Skin epidermis (tissue), 12 donors: ENCODE measurements at regions not wholly inside any gene's neighbourhood (a gene's known extent, or its start where the extent isn't known, plus 50 kb on each side); places are given as distances from the start of the nearest gene placed in this dataset.
"Not testable (repeated sequence)": the region's sequence is repeated elsewhere in the genome, so short reads cannot be mapped to it uniquely, and the experiment has no call there.

Experiments
- H3K27ac ChIP-seq, 21 experiments: fragments of 200-600 bp; sonication (generic) in 11 of 21; one replicate each; pipeline ENCODE4 v1.5.0; 2020; ENCODE audit warnings: mild to moderate bottlenecking in 3 of 21, inconsistent platforms in 2 of 21, moderate library complexity in 2 of 21
- H3K4me3 ChIP-seq, 7 experiments: fragments of 200-600 bp; sonication (generic) in 2 of 7; one replicate each; pipeline ENCODE4 v1.5.0; 2020; ENCODE audit warnings: inconsistent platforms in 2 of 7, mild to moderate bottlenecking in 2 of 7, moderate library complexity in 1 of 7

DNA sequence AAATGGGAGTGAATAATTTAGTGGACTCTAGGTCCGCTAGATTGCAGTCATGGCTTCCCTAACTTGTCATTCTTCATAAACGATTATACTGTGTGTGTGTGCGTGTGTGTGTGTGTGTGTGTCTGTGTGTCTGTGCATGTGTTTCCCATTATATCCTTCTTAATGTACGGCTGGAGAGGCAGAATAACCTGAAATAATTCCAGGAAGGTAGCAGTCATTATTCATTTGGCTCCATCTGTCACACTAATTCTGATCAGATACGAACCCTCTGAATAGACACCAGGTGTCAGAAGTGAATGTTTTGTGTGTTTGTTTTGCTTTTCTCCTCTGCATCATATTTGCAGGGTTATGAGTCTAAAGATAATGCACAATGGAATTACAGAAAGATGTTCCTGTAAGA is 372.9 kb downstream of the DOK5 start:
- H3K4me3 ChIP-seq, result no peak overlapping the region
- H3K27ac ChIP-seq, result no peak overlapping the region

GRCh38 chr20:54846948-54847347 is 371.6 kb downstream of the DOK5 start:
- Histone ChIP-seq H3K27ac (no peak overlapping the region), H3K4me3 (no peak overlapping the region)

GRCh38 chr20:54844346-54844745 is 369.0 kb downstream of the DOK5 start:
- H3K4me3 ChIP-seq, result no peak overlapping the region
- H3K27ac ChIP-seq, result no peak overlapping the region

GRCh38 chr20:54843865-54844264 is 368.5 kb downstream of the DOK5 start:
- no peak overlapping the region for H3K4me3 ChIP-seq

GRCh38 chr20:54843431-54843830 is 368.0 kb downstream of the DOK5 start:
- H3K4me3 ChIP-seq, result no peak overlapping the region

More at GRCh38 chr20:54843865-54844264, 368.5 kb downstream of the DOK5 start:
- H3K27ac ChIP-seq, result no peak overlapping the region

DNA sequence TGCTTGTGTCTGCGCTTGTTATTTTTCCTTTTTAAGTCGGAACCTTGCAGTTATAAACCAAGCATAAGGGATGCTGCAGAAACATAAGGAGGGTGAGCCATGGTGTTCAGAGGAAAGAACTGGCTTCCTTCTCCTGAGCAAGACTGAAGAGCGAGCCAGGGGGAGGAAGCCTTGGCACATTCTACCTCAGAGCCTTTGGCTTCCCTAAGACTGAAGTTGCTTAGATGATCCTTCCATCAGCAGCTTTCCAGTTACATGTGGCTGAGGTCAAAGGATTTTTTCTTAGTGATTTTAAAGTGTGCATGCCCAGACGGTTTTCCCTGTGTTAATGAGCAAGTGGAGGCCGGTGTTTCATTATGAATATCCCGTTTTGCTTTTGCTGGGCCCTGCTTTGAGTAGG is 363.8 kb downstream of the DOK5 start:
- H3K27ac ChIP-seq, result no peak overlapping the region
- no peak overlapping the region for H3K4me3 ChIP-seq

More at GRCh38 chr20:54843431-54843830, 368.0 kb downstream of the DOK5 start:
- no peak overlapping the region for H3K27ac ChIP-seq

GRCh38 chr20:54837226-54837625 is 361.8 kb downstream of the DOK5 start:
- Histone ChIP-seq H3K27ac (no peak overlapping the region), H3K4me3 (no peak overlapping the region)

GRCh38 chr20:54822386-54822785 is 347.0 kb downstream of the DOK5 start:
- H3K4me3 ChIP-seq, result no peak overlapping the region

DNA sequence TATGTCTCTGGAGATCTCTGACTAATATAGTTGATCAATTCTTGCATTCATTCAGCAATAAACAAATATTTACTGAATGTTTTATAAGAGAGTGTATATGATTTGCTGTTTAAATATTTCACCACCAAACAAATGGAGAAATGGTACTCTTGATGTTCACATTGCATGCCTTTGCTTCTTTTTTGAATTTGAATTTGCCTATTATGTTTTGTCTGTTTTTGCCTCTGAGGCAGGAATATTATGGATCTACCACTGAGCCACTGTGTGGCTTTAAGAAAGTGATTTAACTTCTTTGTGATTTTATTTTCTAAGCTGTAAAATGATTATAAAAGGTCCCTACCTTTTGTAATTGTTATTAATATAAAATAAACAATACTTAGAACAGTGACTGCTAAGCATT is 345.0 kb downstream of the DOK5 start:
- Histone ChIP-seq H3K27ac (no peak overlapping the region), H3K4me3 (no peak overlapping the region)

More at GRCh38 chr20:54822386-54822785, 347.0 kb downstream of the DOK5 start:
- H3K27ac ChIP-seq, result no peak overlapping the region

DNA sequence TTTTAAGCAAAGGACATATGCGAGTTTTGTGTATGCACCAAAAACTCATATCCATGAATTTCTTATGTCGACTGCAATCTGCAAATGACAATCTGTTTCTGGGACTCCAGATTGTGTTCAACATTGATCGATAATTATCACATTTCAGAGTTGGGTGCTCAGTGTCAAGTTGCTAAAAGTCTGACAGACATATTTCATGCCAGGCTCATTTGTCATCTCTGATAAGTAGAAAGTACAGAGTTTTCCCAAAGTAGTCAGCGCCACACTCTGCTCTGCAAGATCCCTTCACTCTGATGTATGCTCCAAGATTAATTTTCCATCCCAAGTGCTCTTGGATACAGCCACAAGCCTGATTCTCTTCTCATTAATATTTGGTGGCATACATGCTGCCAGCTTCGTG is 331.1 kb downstream of the DOK5 start:
- Histone ChIP-seq H3K4me3 (no peak overlapping the region), H3K27ac (no peak overlapping the region)

- no peak overlapping the region for H3K4me3 ChIP-seq
- H3K27ac ChIP-seq, result no peak overlapping the region
Measured at GRCh38 chr20:54794874-54795273, 319.5 kb downstream of the DOK5 start.

DNA sequence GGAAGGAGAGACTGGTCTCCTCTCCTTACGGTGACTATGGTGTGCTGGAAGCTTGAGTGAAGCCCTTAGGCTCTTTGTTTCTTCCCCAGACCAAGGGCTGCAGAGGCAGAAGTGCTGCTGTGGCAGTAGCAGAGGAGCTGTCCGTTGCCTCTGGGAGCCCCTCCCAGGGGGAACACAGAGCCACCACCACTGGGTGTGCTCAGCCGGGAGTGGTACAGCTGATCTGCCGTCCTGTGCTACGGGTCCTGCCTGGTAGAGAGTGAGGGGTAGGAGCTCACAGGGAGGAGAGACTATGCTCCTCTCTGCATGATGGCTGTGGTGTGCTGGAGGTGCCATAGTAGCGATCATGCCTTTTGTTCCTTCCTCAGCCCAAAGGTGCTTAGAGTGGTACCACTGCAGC is 318.7 kb downstream of the DOK5 start:
- Histone ChIP-seq H3K4me3 (no peak overlapping the region), H3K27ac (no peak overlapping the region)

DNA sequence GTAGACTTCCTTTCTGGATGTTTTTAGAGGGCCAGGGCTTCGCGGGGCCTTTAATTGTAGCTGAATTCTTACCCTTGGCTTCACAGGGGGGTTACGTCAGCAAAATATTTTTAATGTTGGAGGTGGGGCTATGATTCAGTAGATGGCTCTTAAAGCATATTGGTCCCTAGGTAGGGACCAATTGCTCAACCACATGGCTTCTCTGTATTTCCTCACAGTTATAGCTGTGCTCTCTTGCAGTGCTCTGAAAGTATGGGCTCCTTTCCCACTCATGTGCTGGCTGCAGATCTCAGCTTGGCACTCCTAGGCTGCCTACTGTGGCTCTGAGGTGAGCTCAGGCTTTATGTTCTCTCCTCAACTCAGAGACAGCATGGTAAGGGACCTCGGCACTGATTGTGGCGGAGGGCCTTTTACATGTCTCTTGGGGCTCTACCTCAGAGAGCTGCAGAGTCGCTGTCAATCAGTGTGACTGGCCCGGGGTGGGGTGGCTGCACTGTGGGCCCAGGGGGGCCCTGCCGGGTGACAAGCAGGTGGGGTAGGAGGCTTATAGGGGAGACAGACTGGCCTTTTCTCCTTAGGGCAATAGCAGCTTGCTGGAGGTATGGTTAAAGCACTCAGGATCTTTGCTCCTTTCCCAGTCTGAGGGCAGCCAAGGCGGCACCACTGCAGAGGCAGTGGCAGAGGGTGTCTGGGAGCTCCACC is 318.0 kb downstream of the DOK5 start:
- Histone ChIP-seq H3K4me3 (no peak overlapping the region), H3K27ac (no peak overlapping the region)

DNA sequence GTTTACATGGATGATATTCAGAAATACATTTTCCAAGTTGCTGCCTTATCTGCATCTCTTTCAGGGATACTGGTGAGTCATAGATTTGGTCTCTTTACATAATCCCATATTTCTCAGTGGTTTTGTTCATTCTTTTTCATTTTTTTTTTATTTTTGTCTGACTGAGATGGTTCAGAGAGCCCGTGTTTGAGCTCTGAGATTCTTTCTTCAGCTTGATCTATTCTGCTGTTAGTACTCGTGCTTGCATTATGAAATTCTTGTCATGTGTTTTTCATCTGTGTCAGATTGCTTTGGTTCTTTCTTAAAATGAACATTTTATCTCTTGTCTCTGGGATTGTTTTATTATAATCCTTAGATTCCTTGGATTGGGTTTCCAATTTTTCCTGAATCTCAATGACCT is 317.3 kb downstream of the DOK5 start:
- Histone ChIP-seq H3K4me3 (no peak overlapping the region), H3K27ac (no peak overlapping the region)

DNA sequence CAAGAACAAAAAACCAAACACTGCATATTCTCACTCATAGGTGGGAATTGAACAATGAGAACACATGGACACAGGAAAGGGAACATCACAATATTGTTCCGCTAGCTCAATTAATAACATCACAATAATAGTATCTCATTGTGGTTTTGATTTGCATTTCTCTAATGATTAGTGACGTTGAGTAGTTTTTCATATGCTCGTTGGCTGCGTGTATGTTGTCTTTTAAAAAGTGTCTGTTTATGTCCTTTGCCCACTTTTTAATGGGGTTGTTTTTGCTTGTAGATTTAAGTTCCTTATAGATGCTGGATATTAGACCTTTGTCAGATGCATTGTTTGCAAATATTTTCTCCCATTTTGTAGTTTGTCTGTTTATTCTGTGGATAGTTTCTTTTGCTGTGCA is 312.9 kb downstream of the DOK5 start:
- not testable (repeated sequence) for H3K27ac ChIP-seq

GRCh38 chr20:54782758-54783157 is 307.4 kb downstream of the DOK5 start:
- H3K27ac ChIP-seq, H3K4me3 ChIP-seq: not testable (repeated sequence)

More for the DNA sequence above, 312.9 kb downstream of the DOK5 start:
- not testable (repeated sequence) for H3K4me3 ChIP-seq

- H3K27ac ChIP-seq, result no peak overlapping the region
- H3K4me3 ChIP-seq, result no peak overlapping the region
Measured at GRCh38 chr20:54774426-54774825, 299.0 kb downstream of the DOK5 start.

DNA sequence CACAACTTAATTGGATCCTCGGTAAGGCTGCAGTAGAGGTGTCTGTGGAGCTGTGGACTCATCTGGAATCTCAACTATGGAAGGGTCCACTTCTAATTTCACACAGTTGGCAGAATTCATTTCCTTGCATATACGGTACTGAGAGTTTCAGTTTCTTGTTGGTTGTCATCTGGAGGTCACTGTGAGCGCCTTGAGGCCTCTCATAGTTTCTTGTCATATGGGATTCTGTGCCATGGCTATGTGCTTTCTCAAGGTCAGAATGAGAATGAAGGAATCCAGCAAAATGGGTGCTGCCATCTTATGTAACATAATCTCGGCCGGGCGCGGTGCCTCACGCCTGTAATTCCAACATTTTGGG is 298.2 kb downstream of the DOK5 start:
- H3K27ac ChIP-seq, result no peak overlapping the region
- no peak overlapping the region for H3K4me3 ChIP-seq

DNA sequence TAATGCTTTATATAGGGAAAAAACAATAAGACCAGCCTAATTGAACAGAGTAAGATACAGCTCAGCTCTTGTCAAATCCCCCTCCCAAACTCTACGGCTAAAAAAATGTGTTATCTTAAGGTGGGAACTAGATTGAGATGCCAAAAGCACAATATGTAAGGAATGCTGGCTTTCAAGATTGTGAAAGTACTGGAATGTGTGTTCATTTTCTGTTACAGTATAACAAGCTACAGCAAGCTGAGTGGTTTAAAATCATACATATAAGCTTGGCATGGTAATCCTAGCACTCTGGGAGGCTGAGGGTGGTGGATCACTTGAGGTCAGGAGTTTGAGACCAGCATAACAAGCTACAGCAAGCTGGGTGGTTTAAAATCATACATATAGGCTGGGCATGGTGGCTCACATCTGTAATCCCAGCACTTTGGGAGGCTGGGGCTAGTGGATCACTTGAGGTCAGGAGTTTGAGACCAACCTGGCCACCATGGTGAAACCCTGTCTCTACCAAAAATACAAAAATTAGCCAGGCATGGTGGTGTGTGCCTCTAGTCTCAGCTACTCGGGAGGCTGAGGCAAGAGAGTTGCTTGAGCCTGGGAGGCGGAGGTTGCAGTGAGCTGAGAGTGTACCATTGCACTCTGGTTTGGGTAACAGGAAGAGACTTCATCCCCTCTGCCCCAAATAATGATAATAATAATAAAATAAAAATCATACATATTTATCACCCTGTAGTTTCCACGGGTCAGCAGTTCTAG is 297.7 kb downstream of the DOK5 start:
- no peak overlapping the region for H3K4me3 ChIP-seq
- H3K27ac ChIP-seq, result no peak overlapping the region

DNA sequence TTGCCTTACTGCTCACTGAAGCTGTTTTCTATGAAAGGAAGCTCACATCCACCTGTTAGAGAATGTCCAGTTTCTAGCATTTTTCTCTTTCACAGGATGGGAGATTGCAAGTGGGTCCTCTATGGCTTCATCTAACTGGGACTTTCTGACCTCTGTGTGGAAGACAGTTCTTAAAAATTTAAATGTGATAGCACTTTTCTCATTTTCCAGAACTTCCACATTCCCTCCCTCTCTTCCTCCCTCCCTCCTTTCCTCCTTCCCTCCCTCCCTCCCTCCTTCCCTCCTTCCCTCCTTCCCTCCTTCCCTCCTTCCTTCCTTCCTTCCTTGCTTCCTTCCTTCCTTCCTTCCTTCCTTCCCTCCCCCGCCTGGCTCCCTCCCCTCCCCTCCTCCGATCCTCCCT is 291.1 kb downstream of the DOK5 start:
- Histone ChIP-seq H3K27ac (no peak overlapping the region), H3K4me3 (no peak overlapping the region)

- no peak overlapping the region for H3K4me3 ChIP-seq
Measured at GRCh38 chr20:54763366-54763765, 288.0 kb downstream of the DOK5 start.

GRCh38 chr20:54759589-54759988 is 284.2 kb downstream of the DOK5 start:
- Histone ChIP-seq H3K27ac (no peak overlapping the region), H3K4me3 (no peak overlapping the region)

More at GRCh38 chr20:54763366-54763765, 288.0 kb downstream of the DOK5 start:
- no peak overlapping the region for H3K27ac ChIP-seq
